ENCODE measurements at regions not wholly inside any gene's neighbourhood (a gene's known extent, or its start where the extent isn't known, plus 50 kb on each side); places are given as distances from the start of the nearest gene placed in this dataset.
A peak's percentile ranks its signal among the peaks of the same experiment; 100 is the strongest.
"Not testable (repeated sequence)": the region's sequence is repeated elsewhere in the genome, so short reads cannot be mapped to it uniquely, and the experiment has no call there.

- DNase-seq, result no peak
Measured at GRCh38 chr6:15922510-15923250, 206.2 kb upstream of the MYLIP start.

- no peak for DNase-seq
Measured at GRCh38 chr6:15921243-15921642, 207.6 kb upstream of the MYLIP start.

GRCh38 chr6:15916581-15916980 lies 212.3 kb upstream of the MYLIP start:
- DNase-seq, result no peak

GRCh38 chr6:15915508-15916178 lies 213.2 kb upstream of the MYLIP start:
- no peak for DNase-seq

GRCh38 chr6:15914553-15914952 lies 214.3 kb upstream of the MYLIP start:
- peak in 1 of 2 experiments; percentile 35 for DNase-seq

GRCh38 chr6:15913573-15913972 lies 215.3 kb upstream of the MYLIP start:
- DNase-seq, result no peak

- DNase-seq, result no peak
Measured at GRCh38 chr6:15912505-15913400, 216.1 kb upstream of the MYLIP start.

GRCh38 chr6:15911753-15912504 lies 217.0 kb upstream of the MYLIP start:
- DNase-seq, result peak; percentile 35 to 59

- DNase-seq, result no peak
Measured at GRCh38 chr6:15909290-15910070, 219.4 kb upstream of the MYLIP start.

- DNase-seq, result no peak
Measured at GRCh38 chr6:15908871-15909270, 220.0 kb upstream of the MYLIP start.

GRCh38 chr6:15907914-15908518 lies 220.9 kb upstream of the MYLIP start:
- DNase-seq, result no peak

- DNase-seq, result not testable (repeated sequence)
Measured at GRCh38 chr6:15907220-15907913, 221.5 kb upstream of the MYLIP start.

- DNase-seq, result no peak
Measured at GRCh38 chr6:15906420-15907016, 222.4 kb upstream of the MYLIP start.

- DNase-seq, result no peak
Measured at GRCh38 chr6:15905488-15906419, 223.1 kb upstream of the MYLIP start.

GRCh38 chr6:15904651-15905376 lies 224.1 kb upstream of the MYLIP start:
- no peak for DNase-seq

- peak in 1 of 2 experiments; percentile 41 for DNase-seq
Measured at GRCh38 chr6:15901141-15902115, 227.5 kb upstream of the MYLIP start.

GRCh38 chr6:15898693-15899092 lies 230.2 kb upstream of the MYLIP start:
- no peak for DNase-seq

Measured in activated CD4-positive, alpha-beta T cell treated with anti-CD3 and anti-CD28 coated beads, Interleukin-2, amount 50 U/mL, for 48 hours (primary cell).